WTC11 (cell line): ENCODE measurements at regions not wholly inside any gene's neighbourhood (a gene's known extent, or its start where the extent isn't known, plus 50 kb on each side); places are given as distances from the start of the nearest gene placed in this dataset.

Experiments used
- ATAC-seq: fragments of 200-7000 bp; cut with Tn5 transposase; 2 replicates; pipeline ENCODE4 v1.10.0; 2021; ENCODE audit warnings: mild to moderate bottlenecking, moderate library complexity
- CTCF ChIA-PET: fragments of 300-600 bp; sonication (Branson Sonifier 250); formaldehyde crosslinking; loops from one replicate; lab custom pipeline; 2021; ENCODE audit warnings: antibody characterized with exemption; lab: Charles Lee
- POLR2A ChIA-PET: fragments of 350-600 bp; sonication (Branson Sonifier 250); formaldehyde crosslinking; loops from one replicate; lab custom pipeline; 2021; ENCODE audit warnings: antibody characterized with exemption; lab: Charles Lee
- DNase-seq: peaks from one replicate; pipeline ENCODE4 v3.0.0; 2021; ENCODE audit warnings: low spot score
- H3K27ac Mint-ChIP-seq: 2 replicates; pipeline ENCODE4 v1.8.0; 2021; ENCODE audit warnings: mixed read lengths
- H3K27me3 Mint-ChIP-seq: 2 replicates; pipeline ENCODE4 v1.8.0; 2021; ENCODE audit warnings: low read depth, mild to moderate bottlenecking, moderate library complexity, mixed read lengths
- H3K36me3 Mint-ChIP-seq: 2 replicates; pipeline ENCODE4 v1.8.0; 2021; ENCODE audit warnings: mixed read lengths
- H3K4me1 Mint-ChIP-seq: 2 replicates; pipeline ENCODE4 v1.8.0; 2022; ENCODE audit warnings: mixed read lengths
- H3K4me3 Mint-ChIP-seq: 2 replicates; pipeline ENCODE4 v1.8.0; 2021; ENCODE audit warnings: mild to moderate bottlenecking, moderate library complexity, mixed read lengths
- H3K9me3 Mint-ChIP-seq: 2 replicates; pipeline ENCODE4 v1.8.0; 2021; ENCODE audit warnings: mixed read lengths
- ARID4B ChIP-seq: sonication (generic); formaldehyde crosslinking; IDR thresholded peaks from 2 replicates; pipeline ENCODE4 v1.8.0; 2023; ENCODE audit warnings: missing genetic modification reagents, mild to moderate bottlenecking, borderline replicate concordance
- CBFB ChIP-seq: sonication (generic); formaldehyde crosslinking; IDR thresholded peaks from 2 replicates; pipeline ENCODE4 v1.8.1; 2022; ENCODE audit warnings: mild to moderate bottlenecking, low read depth, missing genetic modification reagents
- ESRRA ChIP-seq: sonication (generic); formaldehyde crosslinking; IDR thresholded peaks from 2 replicates; pipeline ENCODE4 v1.8.1; 2022; ENCODE audit warnings: mild to moderate bottlenecking, missing genetic modification reagents, borderline replicate concordance
- FOXJ3 ChIP-seq: sonication (generic); formaldehyde crosslinking; IDR thresholded peaks from 2 replicates; pipeline ENCODE4 v1.9.0; 2021; ENCODE audit warnings: missing genetic modification reagents, mild to moderate bottlenecking, borderline replicate concordance
- FOXP4 ChIP-seq: sonication (generic); formaldehyde crosslinking; IDR thresholded peaks from 2 replicates; pipeline ENCODE4 v1.8.0; 2022; ENCODE audit warnings: mild to moderate bottlenecking, missing genetic modification reagents
- GTF2I ChIP-seq: fragments of 250-450 bp; sonication (Bioruptor Pico); conservative IDR thresholded peaks from 2 replicates; pipeline ENCODE4 v1.4.0; 2021; ENCODE audit warnings: mild to moderate bottlenecking
- JAZF1 ChIP-seq: fragments of 250-450 bp; sonication (Bioruptor Pico); IDR thresholded peaks from 2 replicates; pipeline ENCODE4 v1.9.0; 2021; ENCODE audit warnings: moderate library complexity, mild to moderate bottlenecking, inconsistent platforms
- JUN ChIP-seq: sonication (generic); formaldehyde crosslinking; IDR thresholded peaks from 2 replicates; pipeline ENCODE4 v1.8.0; 2023; ENCODE audit warnings: mild to moderate bottlenecking, missing genetic modification reagents
- NFATC4 ChIP-seq: fragments of 250-450 bp; sonication (Bioruptor Pico); IDR thresholded peaks from 2 replicates; pipeline ENCODE4 v1.9.0; 2021; ENCODE audit warnings: mild to moderate bottlenecking
- NR2C2 ChIP-seq: sonication (generic); formaldehyde crosslinking; IDR thresholded peaks from 2 replicates; pipeline ENCODE4 v1.8.0; 2022; ENCODE audit warnings: mild to moderate bottlenecking, missing genetic modification reagents
- PRRX2 ChIP-seq: fragments of 250-450 bp; sonication (Bioruptor Pico); IDR thresholded peaks from 2 replicates; pipeline ENCODE4 v1.8.0; 2021; ENCODE audit warnings: mild to moderate bottlenecking
- TEAD1 ChIP-seq: sonication (generic); formaldehyde crosslinking; IDR thresholded peaks from 2 replicates; pipeline ENCODE4 v1.8.0; 2022; ENCODE audit warnings: mild to moderate bottlenecking, missing genetic modification reagents
- TEAD4 ChIP-seq: sonication (generic); formaldehyde crosslinking; IDR thresholded peaks from 2 replicates; pipeline ENCODE4 v1.8.0; 2022; ENCODE audit warnings: mild to moderate bottlenecking, missing genetic modification reagents
- TP53 ChIP-seq: sonication (generic); formaldehyde crosslinking; IDR thresholded peaks from 2 replicates; pipeline ENCODE4 v1.8.1; 2023; ENCODE audit warnings: mild to moderate bottlenecking, missing genetic modification reagents
- ZNF121 ChIP-seq: sonication (generic); formaldehyde crosslinking; IDR thresholded peaks from 2 replicates; pipeline ENCODE4 v1.8.0; 2023; ENCODE audit warnings: missing genetic modification reagents
- ZNF396 ChIP-seq: fragments of 250-450 bp; sonication (Bioruptor Pico); IDR thresholded peaks from 2 replicates; pipeline ENCODE4 v1.8.0; 2021; ENCODE audit warnings: mild to moderate bottlenecking, moderate library complexity, borderline replicate concordance
- ZNF532 ChIP-seq: fragments of 250-450 bp; sonication (Bioruptor Pico); IDR thresholded peaks from 2 replicates; pipeline ENCODE4 v1.9.0; 2021; ENCODE audit warnings: mild to moderate bottlenecking, borderline replicate concordance

DNA sequence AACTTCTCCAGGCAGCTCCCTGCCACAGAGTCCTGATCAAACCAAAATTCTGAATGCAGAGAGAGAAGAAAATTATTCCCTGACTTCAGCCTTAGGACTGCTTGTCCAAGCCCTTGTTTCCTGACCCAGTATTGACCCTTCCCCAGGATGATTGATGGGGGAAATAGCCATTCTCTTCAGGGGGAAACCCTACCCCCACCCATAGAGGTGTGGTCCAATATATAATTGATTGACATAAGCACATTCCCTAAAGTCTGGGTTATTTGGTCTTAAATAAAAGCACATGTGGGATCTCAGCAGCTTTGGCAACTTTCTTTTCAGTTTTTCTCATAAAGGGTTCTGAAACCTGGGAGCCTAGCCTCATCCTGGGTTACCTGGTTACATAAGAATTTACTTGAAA, 201.2 kb upstream of the DDHD1 start (continued):
- TF ChIP-seq CBFB (no peak), NR2C2 (CRISPR knock-in tag) (no peak), ZNF121 (CRISPR knock-in tag) (no peak)

DNA sequence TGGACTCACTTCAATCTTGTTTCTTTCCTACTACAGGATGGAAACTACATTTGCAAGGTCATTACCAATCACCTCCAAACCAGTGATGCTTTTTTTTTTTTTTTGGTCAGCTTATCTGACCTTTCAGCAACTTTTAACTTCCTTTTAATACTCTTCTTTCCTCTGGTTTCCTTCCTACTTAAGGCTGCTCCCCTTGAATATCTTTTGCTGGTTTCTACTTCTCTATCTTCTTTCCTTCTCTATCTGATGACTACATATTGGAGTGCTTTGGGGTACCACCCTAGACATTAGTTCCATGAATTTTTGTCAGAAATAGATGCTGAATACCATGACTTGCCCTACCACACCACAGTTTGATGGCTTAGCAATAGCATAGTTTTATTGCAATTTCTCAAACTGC, 197.7 kb upstream of the DDHD1 start:
- POLR2A ChIA-PET = no interaction called here
- Mint-ChIP-seq H3K4me1 (peaks cover 37% of the 10 kb centered on the region), H3K9me3 (no peaks in the 10 kb centered on the region)

DNA sequence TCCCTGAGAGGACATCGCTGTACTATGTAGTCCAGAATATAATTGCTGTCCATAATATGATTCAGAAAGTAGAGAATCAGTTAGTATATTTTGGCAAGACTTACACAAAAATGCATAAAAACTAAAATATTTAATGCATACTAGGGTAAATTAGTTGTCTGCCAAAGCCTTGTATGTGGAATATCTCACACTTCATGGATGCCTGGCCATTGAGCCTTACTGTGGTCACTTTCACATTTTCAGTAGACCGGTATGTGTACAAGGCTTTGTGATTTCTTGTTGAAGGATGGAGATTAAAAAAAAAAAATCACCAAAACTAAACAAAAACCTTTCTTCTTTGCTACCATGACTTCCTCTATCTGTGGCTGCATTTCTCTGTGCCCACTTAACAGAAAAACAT, 197.3 kb upstream of the DDHD1 start:
- H3K27ac Mint-ChIP-seq = no peak overlapping the region
- 0 out of 2 replicates have a peak, but pooled peaks cover 2% of the 10 kb centered on the region for H3K36me3 Mint-ChIP-seq

More for the DNA sequence above, 197.7 kb upstream of the DDHD1 start:
- ATAC-seq (no peak), DNase-seq (no peak)
- Mint-ChIP-seq H3K4me3 (no peak overlapping the region), H3K27me3 (no peaks in the 10 kb centered on the region), H3K27ac (no peak overlapping the region), H3K36me3 (0 out of 2 replicates have a peak, but pooled peaks cover 2% of the 10 kb centered on the region)
- CTCF ChIA-PET = no interaction called here
- no peak for TF ChIP-seq TEAD1 (CRISPR knock-in tag)
- no peak for TF ChIP-seq JUN
- no peak for TF ChIP-seq JAZF1 (CRISPR knock-in tag)
- TF ChIP-seq CBFB = no peak
- no peak for TF ChIP-seq ZNF532 (CRISPR knock-in tag)
- TF ChIP-seq TEAD4 (CRISPR knock-in tag) = no peak
- no peak for TF ChIP-seq GTF2I (CRISPR knock-in tag)
- TF ChIP-seq FOXJ3 = no peak
- TF ChIP-seq NFATC4 (CRISPR knock-in tag) = no peak

GRCh38 chr14:53346988-53347387, 193.9 kb upstream of the DDHD1 start:
- no peak for DNase-seq
- CTCF ChIA-PET = no interaction called here
- no peaks in the 10 kb centered on the region for H3K27me3 Mint-ChIP-seq
- H3K4me3 Mint-ChIP-seq = no peak overlapping the region
- POLR2A ChIA-PET = no interaction called here
- no peak overlapping the region for H3K27ac Mint-ChIP-seq
- H3K4me1 Mint-ChIP-seq = peaks cover 12% of the 10 kb centered on the region
- no peaks in the 10 kb centered on the region for H3K36me3 Mint-ChIP-seq
- H3K9me3 Mint-ChIP-seq = no peaks in the 10 kb centered on the region
- ATAC-seq = peak; percentile 78
- no peak for TF ChIP-seq GTF2I (CRISPR knock-in tag)
- TF ChIP-seq ARID4B (CRISPR knock-in tag) = no peak
- TF ChIP-seq ZNF396 = no peak
- no peak for TF ChIP-seq PRRX2 (CRISPR knock-in tag)
- no peak for TF ChIP-seq TP53 (CRISPR knock-in tag)
- no peak for TF ChIP-seq ESRRA

More for the DNA sequence above, 197.3 kb upstream of the DDHD1 start:
- POLR2A ChIA-PET = no interaction called here
- no peaks in the 10 kb centered on the region for H3K9me3 Mint-ChIP-seq
- DNase-seq = no peak
- CTCF ChIA-PET = no interaction called here
- TF ChIP-seq FOXP4 = no peak
- no peak for TF ChIP-seq TEAD1 (CRISPR knock-in tag)
- H3K27me3 Mint-ChIP-seq = no peaks in the 10 kb centered on the region
- no peak for ATAC-seq
- H3K4me1 Mint-ChIP-seq = peaks cover 32% of the 10 kb centered on the region
- H3K4me3 Mint-ChIP-seq = no peak overlapping the region
